ENCODE measurements at regions not wholly inside any gene's neighbourhood (a gene's known extent, or its start where the extent isn't known, plus 50 kb on each side); places are given as distances from the start of the nearest gene placed in this dataset.

GRCh38 chr6:62492192-62492822 lies 206.3 kb upstream of the KHDRBS2 start:
- 30% methylated on average over 4 of the region's 11 CpGs for WGBS (ENCODE audit: missing lambda C conversion rate)
- DNase-seq (ENCODE audit: low read depth in 1 of 2, low spot score in 1 of 2), result no peak
- no peak for ATAC-seq
- H3K4me2 ChIP-seq, result no peak overlapping the region
- ChIA-PET POLR2A (no interaction called here), CTCF (no interaction called here)
- H3K27ac ChIP-seq, result no peak overlapping the region
- H3K4me3 ChIP-seq, result no peak overlapping the region
- no peak for TF ChIP-seq ZC3H11A (IDR thresholded peaks at IDR 0.05)
- TF ChIP-seq HMGXB4 (CRISPR knock-in tag; IDR thresholded peaks at IDR 0.05; ENCODE audit: borderline replicate concordance), result no peak
- no peak for TF ChIP-seq CEBPB (IDR thresholded peaks at IDR 0.05)
- no peak for TF ChIP-seq HDAC2 (IDR thresholded peaks at IDR 0.05)
- no peak for TF ChIP-seq CHD2 (IDR thresholded peaks at IDR 0.05; ENCODE audit: low read length, partially characterized antibody)
- TF ChIP-seq MAX (IDR thresholded peaks at IDR 0.05), result no peak
- no peak for TF ChIP-seq HOXB5 (CRISPR knock-in tag; IDR thresholded peaks at IDR 0.05)
- no peak for TF ChIP-seq GATA3 (IDR thresholded peaks at IDR 0.05; ENCODE audit: borderline replicate concordance)
- no peak for TF ChIP-seq ATOH8 (CRISPR knock-in tag; IDR thresholded peaks at IDR 0.05; ENCODE audit: low read depth)
- no peak for TF ChIP-seq JUNB (IDR thresholded peaks at IDR 0.05)
- no peak for TF ChIP-seq TFCP2L1 (CRISPR knock-in tag; IDR thresholded peaks at IDR 0.05)
- no peak for TF ChIP-seq NPAS2 (CRISPR knock-in tag; IDR thresholded peaks at IDR 0.05; ENCODE audit: borderline replicate concordance)
- no peak for TF ChIP-seq RCOR1 (IDR thresholded peaks at IDR 0.05; ENCODE audit: low read depth, low read length)
- no peak for TF ChIP-seq RAD21 (conservative IDR thresholded peaks at IDR 0.05 in 1 of 2, IDR thresholded peaks at IDR 0.05 in 1 of 2)
- no peak for TF ChIP-seq NR3C1 (IDR thresholded peaks at IDR 0.05)
- TF ChIP-seq CBX2 (IDR thresholded peaks at IDR 0.05; ENCODE audit: borderline replicate concordance, low read depth), result no peak
- no peak for TF ChIP-seq EHMT2 (IDR thresholded peaks at IDR 0.05; ENCODE audit: low read depth)
- TF ChIP-seq FOXS1 (CRISPR knock-in tag; IDR thresholded peaks at IDR 0.05), result no peak
- no peak for FAIRE-seq
- no peaks in the 10 kb centered on the region for H3K4me1 ChIP-seq
- H3K9me3 ChIP-seq, result no peaks in the 10 kb centered on the region

- H3K27ac ChIP-seq, result no peak overlapping the region
- H3K4me1 ChIP-seq, result no peaks in the 10 kb centered on the region
- DNase-seq (ENCODE audit: low read depth in 1 of 2, low spot score in 1 of 2), result no peak
- ChIA-PET CTCF (no interaction called here), POLR2A (no interaction called here)
- no peak for FAIRE-seq
- no peaks in the 10 kb centered on the region for H3K9me3 ChIP-seq
- H3K4me2 ChIP-seq, result no peak overlapping the region
- TF ChIP-seq ZFP36 (IDR thresholded peaks at IDR 0.05; ENCODE audit: borderline replicate concordance, partially characterized antibody), result no peak
- ATAC-seq, result no peak
- 41% methylated on average over 1 of the region's 1 CpG for WGBS (ENCODE audit: missing lambda C conversion rate)
- H3K4me3 ChIP-seq, result no peak overlapping the region
These were observed 194.5 kb upstream of the KHDRBS2 start for GRCh38 chr6:62480544-62480943.

- TF ChIP-seq CBX2 (IDR thresholded peaks at IDR 0.05; ENCODE audit: borderline replicate concordance, low read depth) (no peak), CHD2 (IDR thresholded peaks at IDR 0.05; ENCODE audit: low read length, partially characterized antibody) (no peak), MAZ (IDR thresholded peaks at IDR 0.05; ENCODE audit: borderline replicate concordance, low read depth, low read length) (no peak), TFCP2L1 (CRISPR knock-in tag; IDR thresholded peaks at IDR 0.05) (no peak), POLR2AphosphoS2 (conservative IDR thresholded peaks at IDR 0.05; ENCODE audit: low read length) (no peak), CEBPB (IDR thresholded peaks at IDR 0.05) (no peak), E2F6 (IDR thresholded peaks at IDR 0.05; ENCODE audit: borderline replicate concordance, low read depth) (no peak), RCOR1 (IDR thresholded peaks at IDR 0.05; ENCODE audit: low read depth, low read length) (no peak), GATA3 (IDR thresholded peaks at IDR 0.05; ENCODE audit: borderline replicate concordance) (no peak), CTCF (IDR thresholded peaks at IDR 0.05) (no peak), NR3C1 (IDR thresholded peaks at IDR 0.05) (no peak), JUN (IDR thresholded peaks at IDR 0.05) (no peak), SREBF2 (IDR thresholded peaks at IDR 0.05) (no peak), RFX5 (IDR thresholded peaks at IDR 0.05) (no peak), ZC3H11A (IDR thresholded peaks at IDR 0.05) (no peak), JUNB (IDR thresholded peaks at IDR 0.05) (no peak)
- FAIRE-seq (no peak), DNase-seq (ENCODE audit: low read depth in 1 of 2, low spot score in 1 of 2) (no peak), ATAC-seq (no peak)
- Histone ChIP-seq H3K27ac (no peak overlapping the region), H3K4me2 (no peak overlapping the region), H3K4me1 (no peaks in the 10 kb centered on the region), H3K4me3 (no peak overlapping the region), H3K9me3 (no peaks in the 10 kb centered on the region)
- ChIA-PET CTCF (no interaction called here), POLR2A (no interaction called here)
- WGBS (ENCODE audit: missing lambda C conversion rate), result 33% methylated on average over 4 of the region's 4 CpGs
These were observed 193.7 kb upstream of the KHDRBS2 start for GRCh38 chr6:62479697-62480220.
